A673 (cell line): ENCODE measurements at regions not wholly inside any gene's neighbourhood (a gene's known extent, or its start where the extent isn't known, plus 50 kb on each side); places are given as distances from the start of the nearest gene placed in this dataset.

ENCODE experiments used
- BruUV-seq: library from RNA; stranded (reverse); fragments of 400-500 nt; replicated peaks from 2 replicates; lab custom pipeline; 2021; lab: Mats Ljungman, UMichigan
- CTCF ChIA-PET: fragments of 300-600 bp; sonication (Branson Sonifier 250); formaldehyde crosslinking; loops from one replicate; lab custom pipeline; 2022; ENCODE audit warnings: antibody characterized with exemption; lab: Charles Lee
- POLR2A ChIA-PET: fragments of 300-600 bp; sonication (Branson Sonifier 250); formaldehyde crosslinking; loops from one replicate; lab custom pipeline; 2022; ENCODE audit warnings: antibody characterized with exemption; ENCODE audit not compliant: low non-redundant PET; lab: Charles Lee
- DNase-seq: peaks from one replicate; pipeline ENCODE4 v3.0.0-alpha.2; 2015; ENCODE audit warnings: low spot score
- H3K27ac ChIP-seq: fragments of 200-600 bp; sonication (generic); 2 replicates; pipeline ENCODE4 v1.5.1; 2016; ENCODE audit warnings: mixed run types, low read depth, mild to moderate bottlenecking, mixed read lengths, antibody characterized with exemption, low read length; ENCODE audit not compliant: poor library complexity, severe bottlenecking
- H3K27me3 ChIP-seq: fragments of 200-600 bp; sonication (generic); replicated peaks from 2 replicates; pipeline ENCODE4 v1.6.1; 2017; ENCODE audit warnings: mixed run types, low read depth, mild to moderate bottlenecking, mixed read lengths, antibody characterized with exemption, low read length; ENCODE audit not compliant: insufficient read depth, poor library complexity
- H3K36me3 ChIP-seq: fragments of 200-600 bp; sonication (generic); 2 replicates; pipeline ENCODE4 v1.6.1; 2016; ENCODE audit warnings: mixed run types, mild to moderate bottlenecking, mixed read lengths, antibody characterized with exemption, low read length; ENCODE audit not compliant: insufficient read depth, poor library complexity, severe bottlenecking
- H3K4me1 ChIP-seq: fragments of 200-600 bp; sonication (generic); 2 replicates; pipeline ENCODE4 v1.6.1; 2017; ENCODE audit warnings: mixed run types, mild to moderate bottlenecking, mixed read lengths, antibody characterized with exemption, low read length; ENCODE audit not compliant: insufficient read depth, poor library complexity, severe bottlenecking
- H3K4me3 ChIP-seq: fragments of 200-600 bp; sonication (generic); 2 replicates; pipeline ENCODE4 v1.5.1; 2016; ENCODE audit warnings: low read depth, mixed run types, mild to moderate bottlenecking, mixed read lengths, low read length; ENCODE audit not compliant: poor library complexity, severe bottlenecking
- H3K9me3 ChIP-seq: fragments of 200-600 bp; sonication (generic); 2 replicates; pipeline ENCODE4 v1.6.1; 2016; ENCODE audit warnings: mixed run types, low read depth, mild to moderate bottlenecking, mixed read lengths, antibody characterized with exemption, low read length; ENCODE audit not compliant: poor library complexity, severe bottlenecking
- EZH2 ChIP-seq: fragments of 200-600 bp; sonication (generic); IDR thresholded peaks from 2 replicates; pipeline ENCODE4 v1.6.1; 2017; ENCODE audit warnings: borderline replicate concordance, low read depth, mild to moderate bottlenecking, mixed read lengths, antibody characterized with exemption, low read length; ENCODE audit not compliant: poor library complexity, severe bottlenecking
- intact Hi-C: fragments of 100-400 bp; cut with micrococcal nuclease; formaldehyde crosslinking; loops from one replicate; pipeline ENCODE4 v1.10.0; 2022; ENCODE audit not compliant: unreplicated experiment
- TF ChIP-seq, protein P1 (sequence below): fragments of 300-800, 200-600 bp; sonication (generic); conservative IDR thresholded peaks from 2 replicates; pipeline ENCODE4 v1.5.1; 2017; ENCODE audit warnings: low read depth, mild to moderate bottlenecking, antibody characterized with exemption, low read length, moderate library complexity, mixed read lengths

DNA sequence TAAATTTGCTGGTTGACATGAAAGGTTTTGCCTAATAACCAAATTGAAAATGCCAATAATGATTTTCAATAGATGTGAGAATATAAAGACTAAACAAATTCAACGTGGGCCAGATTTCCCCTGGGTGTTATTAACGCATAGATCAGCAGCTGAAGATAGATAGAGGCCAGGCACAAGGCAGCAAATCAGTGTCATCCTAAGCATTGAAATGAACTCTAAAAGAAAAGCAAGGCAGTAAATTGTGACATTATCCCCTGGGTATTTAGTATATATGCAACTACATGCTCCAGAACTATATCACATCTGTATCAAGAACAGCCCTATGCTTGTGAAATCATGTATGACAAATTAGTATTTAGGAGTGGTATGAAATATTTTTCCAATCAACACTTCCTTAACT is 167.1 kb upstream of the EPHA3 start:
- CTCF ChIA-PET, result no interaction called here
- POLR2A ChIA-PET, result no interaction called here
- peaks cover 13% of the 10 kb centered on the region for H3K4me1 ChIP-seq

DNA sequence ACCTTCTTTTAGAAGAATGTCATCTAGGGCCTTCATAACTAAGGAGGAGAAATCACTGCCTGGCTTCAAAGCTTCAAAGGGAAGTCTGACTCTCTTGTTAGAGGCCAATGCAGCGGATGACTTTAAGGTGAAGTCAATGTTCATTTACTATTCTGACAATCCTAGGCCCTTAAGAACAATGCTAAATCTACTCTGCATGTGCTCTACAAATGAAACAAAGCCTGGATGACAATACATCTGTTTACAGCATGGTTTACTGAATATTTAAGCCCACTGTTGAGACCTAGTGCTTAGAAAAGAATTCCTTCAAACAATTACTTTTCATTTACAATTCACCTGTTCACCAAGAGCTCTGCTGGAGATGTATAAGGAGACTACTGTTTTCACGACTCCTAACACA is 160.4 kb upstream of the EPHA3 start:
- intact Hi-C loops, result no loop called here
- ChIA-PET CTCF (no interaction called here), POLR2A (no interaction called here)
- Histone ChIP-seq H3K27ac (no peak overlapping the region), H3K4me1 (no peaks in the 10 kb centered on the region), H3K27me3 (no peaks in the 10 kb centered on the region), H3K36me3 (no peaks in the 10 kb centered on the region), H3K4me3 (no peak overlapping the region), H3K9me3 (no peaks in the 10 kb centered on the region)
- BruUV-seq, result no TSS peak
- no peak for DNase-seq
- TF ChIP-seq, protein P1, sequence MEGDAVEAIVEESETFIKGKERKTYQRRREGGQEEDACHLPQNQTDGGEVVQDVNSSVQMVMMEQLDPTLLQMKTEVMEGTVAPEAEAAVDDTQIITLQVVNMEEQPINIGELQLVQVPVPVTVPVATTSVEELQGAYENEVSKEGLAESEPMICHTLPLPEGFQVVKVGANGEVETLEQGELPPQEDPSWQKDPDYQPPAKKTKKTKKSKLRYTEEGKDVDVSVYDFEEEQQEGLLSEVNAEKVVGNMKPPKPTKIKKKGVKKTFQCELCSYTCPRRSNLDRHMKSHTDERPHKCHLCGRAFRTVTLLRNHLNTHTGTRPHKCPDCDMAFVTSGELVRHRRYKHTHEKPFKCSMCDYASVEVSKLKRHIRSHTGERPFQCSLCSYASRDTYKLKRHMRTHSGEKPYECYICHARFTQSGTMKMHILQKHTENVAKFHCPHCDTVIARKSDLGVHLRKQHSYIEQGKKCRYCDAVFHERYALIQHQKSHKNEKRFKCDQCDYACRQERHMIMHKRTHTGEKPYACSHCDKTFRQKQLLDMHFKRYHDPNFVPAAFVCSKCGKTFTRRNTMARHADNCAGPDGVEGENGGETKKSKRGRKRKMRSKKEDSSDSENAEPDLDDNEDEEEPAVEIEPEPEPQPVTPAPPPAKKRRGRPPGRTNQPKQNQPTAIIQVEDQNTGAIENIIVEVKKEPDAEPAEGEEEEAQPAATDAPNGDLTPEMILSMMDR, result no peak
- no peak for TF ChIP-seq EZH2

More for the DNA sequence above, 167.1 kb upstream of the EPHA3 start:
- no peak for DNase-seq
- no peak overlapping the region for H3K4me3 ChIP-seq
- no peaks in the 10 kb centered on the region for H3K36me3 ChIP-seq
- TF ChIP-seq, protein P1, result no peak
- no peak for TF ChIP-seq EZH2
- no peaks in the 10 kb centered on the region for H3K9me3 ChIP-seq
- intact Hi-C loops, result no loop called here
- no peak overlapping the region for H3K27ac ChIP-seq
- BruUV-seq, result no TSS peak
- H3K27me3 ChIP-seq, result no peaks in the 10 kb centered on the region

DNA sequence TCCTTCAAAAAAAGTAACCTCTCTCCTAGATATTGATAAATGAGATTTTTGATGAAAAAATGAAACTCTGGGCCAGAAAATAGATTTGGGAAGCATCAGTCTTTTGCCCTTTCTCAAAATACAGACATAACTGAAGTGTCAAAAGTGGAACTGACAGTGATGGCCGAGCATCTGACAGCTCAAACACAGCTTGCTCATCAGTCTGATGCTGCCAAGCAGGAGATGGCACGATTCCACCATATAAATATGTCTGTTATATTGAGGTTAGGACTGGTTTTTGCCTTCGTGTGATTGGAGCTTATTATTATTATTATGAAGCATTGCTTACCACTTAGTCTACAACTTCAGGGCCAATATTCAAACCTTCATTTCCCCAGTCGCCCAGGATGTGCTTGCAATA is 152.6 kb upstream of the EPHA3 start:
- POLR2A ChIA-PET, result no interaction called here
- Histone ChIP-seq H3K9me3 (no peaks in the 10 kb centered on the region), H3K27ac (no peak overlapping the region), H3K4me3 (no peak overlapping the region), H3K36me3 (no peaks in the 10 kb centered on the region), H3K4me1 (peaks cover 17% of the 10 kb centered on the region), H3K27me3 (no peaks in the 10 kb centered on the region)
- CTCF ChIA-PET, result no interaction called here
- BruUV-seq, result no TSS peak
- no peak for DNase-seq
- intact Hi-C loops, result no loop called here
- no peak for TF ChIP-seq EZH2
- TF ChIP-seq, protein P1, result no peak
